Neural cell (in vitro differentiated cells): ENCODE measurements at regions not wholly inside any gene's neighbourhood (a gene's known extent, or its start where the extent isn't known, plus 50 kb on each side); places are given as distances from the start of the nearest gene placed in this dataset.

Experiments
- H2AFZ ChIP-seq: fragments of 200-600, 300-800 bp; sonication (generic), shearing (Covaris generic); 2 replicates; pipeline ENCODE4 v1.6.0; 2014; ENCODE audit warnings: low read depth, mild to moderate bottlenecking, antibody characterized with exemption, low read length, moderate library complexity
- H3F3A ChIP-seq: fragments of 200-600 bp; shearing (Covaris generic); 2 replicates; pipeline ENCODE4 v1.6.1; 2016; ENCODE audit warnings: mild to moderate bottlenecking, moderate library complexity, mixed read lengths, antibody characterized with exemption, low read length; ENCODE audit not compliant: insufficient read depth, poor library complexity, severe bottlenecking
- H3K27ac ChIP-seq: fragments of 200-600, 300-800 bp; sonication (generic), shearing (Covaris generic); 2 replicates; pipeline ENCODE4 v1.5.1; 2014; ENCODE audit warnings: mild to moderate bottlenecking, low read length, moderate library complexity
- H3K27me3 ChIP-seq: fragments of 300-800, 200-600 bp; sonication (generic), shearing (Covaris generic); 2 replicates; pipeline ENCODE4 v1.6.0; 2014; ENCODE audit warnings: mild to moderate bottlenecking, low read depth, low read length, moderate library complexity; ENCODE audit not compliant: insufficient read depth
- H3K36me3 ChIP-seq: fragments of 300-800, 200-600 bp; sonication (generic), shearing (Covaris generic); 2 replicates; pipeline ENCODE4 v1.5.1; 2014; ENCODE audit warnings: mild to moderate bottlenecking, antibody characterized with exemption, low read length, moderate library complexity; ENCODE audit not compliant: insufficient read depth
- H3K4me2 ChIP-seq: fragments of 300-800, 200-600 bp; sonication (generic), shearing (Covaris generic); 2 replicates; pipeline ENCODE4 v1.6.0; 2014; ENCODE audit warnings: mild to moderate bottlenecking, low read length
- H3K4me3 ChIP-seq: fragments of 300-800, 200-600 bp; sonication (generic), shearing (Covaris generic); 2 replicates; pipeline ENCODE4 v1.5.1; 2014; ENCODE audit warnings: mild to moderate bottlenecking, low read length, moderate library complexity
- H3K79me2 ChIP-seq: fragments of 200-600 bp; shearing (Covaris generic); replicated peaks from 2 replicates; pipeline ENCODE4 v1.6.0; 2014; ENCODE audit warnings: mild to moderate bottlenecking, low read length, moderate library complexity; ENCODE audit not compliant: insufficient read depth
- H3K9ac ChIP-seq: fragments of 300-800, 200-600 bp; sonication (generic), shearing (Covaris generic); 2 replicates; pipeline ENCODE4 v1.6.1; 2016; ENCODE audit warnings: mild to moderate bottlenecking, low read length, mixed read lengths
- H3K9me2 ChIP-seq: fragments of 200-600 bp; shearing (Covaris generic); 2 replicates; pipeline ENCODE4 v1.6.1; 2016; ENCODE audit warnings: mild to moderate bottlenecking, low read length, mixed read lengths; ENCODE audit not compliant: insufficient read depth
- H3K9me3 ChIP-seq: fragments of 200-600, 300-800 bp; sonication (generic), shearing (Covaris generic); 2 replicates; pipeline ENCODE4 v1.6.1; 2016; ENCODE audit warnings: mild to moderate bottlenecking, mixed run types, low read length, moderate library complexity, mixed read lengths
- H4K20me1 ChIP-seq: fragments of 200-600 bp; shearing (Covaris generic); 2 replicates; pipeline ENCODE4 v1.6.1; 2016; ENCODE audit warnings: mild to moderate bottlenecking, mixed run types; ENCODE audit not compliant: insufficient read depth
- CTCF ChIP-seq: fragments of 450-650 bp; IDR thresholded peaks from 2 replicates; pipeline ENCODE4 v1.5.1; 2014; ENCODE audit warnings: antibody characterized with exemption, mild to moderate bottlenecking, moderate library complexity; ENCODE audit not compliant: poor library complexity, severe bottlenecking
- EP300 ChIP-seq: fragments of 450-650 bp; conservative IDR thresholded peaks from 2 replicates; pipeline ENCODE4 v1.6.1; 2014; ENCODE audit warnings: antibody characterized with exemption, mild to moderate bottlenecking, moderate library complexity; ENCODE audit not compliant: poor library complexity, severe bottlenecking
- EZH2 ChIP-seq: fragments of 200-600, 300-800 bp; shearing (Covaris generic), sonication (generic); IDR thresholded peaks from 2 replicates; pipeline ENCODE4 v1.6.1; 2014; ENCODE audit warnings: antibody characterized with exemption, low read length, borderline replicate concordance, mild to moderate bottlenecking; ENCODE audit not compliant: insufficient read depth, poor library complexity, severe bottlenecking
- MXI1 ChIP-seq: fragments of 450-650 bp; conservative IDR thresholded peaks from 2 replicates; pipeline ENCODE4 v1.6.1; 2014; ENCODE audit warnings: antibody characterized with exemption, mild to moderate bottlenecking; ENCODE audit not compliant: poor library complexity, severe bottlenecking
- POLR2AphosphoS5 ChIP-seq: IDR thresholded peaks from 2 replicates; pipeline ENCODE4 v1.6.1; 2012
- RAD21 ChIP-seq: fragments of 450-650 bp; conservative IDR thresholded peaks from 2 replicates; pipeline ENCODE4 v1.6.1; 2014; ENCODE audit warnings: antibody characterized with exemption, mild to moderate bottlenecking, moderate library complexity
- REST ChIP-seq: IDR thresholded peaks from 2 replicates; pipeline ENCODE4 v1.6.1; 2012; ENCODE audit warnings: borderline replicate concordance
- SMC3 ChIP-seq: fragments of 450-650 bp; conservative IDR thresholded peaks from 2 replicates; pipeline ENCODE4 v1.6.1; 2014; ENCODE audit warnings: antibody characterized with exemption, mild to moderate bottlenecking, moderate library complexity; ENCODE audit not compliant: poor library complexity
- TAF1 ChIP-seq: IDR thresholded peaks from 2 replicates; pipeline ENCODE4 v1.6.1; 2012; ENCODE audit warnings: low read depth

GRCh38 chr2:217462121-217462520 is 540.7 kb downstream of the TNS1 start:
- Histone ChIP-seq H4K20me1 (no peaks in the 10 kb centered on the region), H2AFZ (no peak overlapping the region), H3K9ac (no peak overlapping the region), H3K36me3 (no peaks in the 10 kb centered on the region), H3K9me3 (no peaks in the 10 kb centered on the region), H3K9me2 (no peaks in the 10 kb centered on the region), H3K27me3 (no peaks in the 10 kb centered on the region), H3K27ac (no peak overlapping the region), H3K4me2 (no peak overlapping the region), H3K4me3 (no peak overlapping the region), H3K79me2 (no peaks in the 10 kb centered on the region), H3F3A (no peaks in the 10 kb centered on the region)
- no peak for TF ChIP-seq CTCF
- no peak for TF ChIP-seq SMC3
- TF ChIP-seq POLR2AphosphoS5, result no peak
- no peak for TF ChIP-seq MXI1
- no peak for TF ChIP-seq TAF1
- TF ChIP-seq EZH2, result no peak
- TF ChIP-seq RAD21, result no peak
- TF ChIP-seq EP300, result no peak
- TF ChIP-seq REST, result no peak

- Histone ChIP-seq H3K27ac (no peak overlapping the region), H4K20me1 (no peaks in the 10 kb centered on the region), H3K4me3 (no peak overlapping the region), H3K36me3 (no peaks in the 10 kb centered on the region), H3K9me3 (no peaks in the 10 kb centered on the region), H3F3A (no peaks in the 10 kb centered on the region), H3K27me3 (no peaks in the 10 kb centered on the region), H3K4me2 (no peak overlapping the region), H3K79me2 (no peaks in the 10 kb centered on the region), H2AFZ (no peak overlapping the region), H3K9me2 (no peaks in the 10 kb centered on the region), H3K9ac (no peak overlapping the region)
- TF ChIP-seq EZH2 (no peak), POLR2AphosphoS5 (no peak), MXI1 (no peak), CTCF (no peak)
Observed at GRCh38 chr2:217461674-217462073, 541.1 kb downstream of the TNS1 start.
